NCI-H1048 (cell line): ENCODE measurements at regions not wholly inside any gene's neighbourhood (a gene's known extent, or its start where the extent isn't known, plus 50 kb on each side); places are given as distances from the start of the nearest gene placed in this dataset.

ENCODE experiments used
- DNase-seq: peaks from one replicate; lab custom pipeline; 2025; lab: John Stamatoyannopoulos, UW

DNA sequence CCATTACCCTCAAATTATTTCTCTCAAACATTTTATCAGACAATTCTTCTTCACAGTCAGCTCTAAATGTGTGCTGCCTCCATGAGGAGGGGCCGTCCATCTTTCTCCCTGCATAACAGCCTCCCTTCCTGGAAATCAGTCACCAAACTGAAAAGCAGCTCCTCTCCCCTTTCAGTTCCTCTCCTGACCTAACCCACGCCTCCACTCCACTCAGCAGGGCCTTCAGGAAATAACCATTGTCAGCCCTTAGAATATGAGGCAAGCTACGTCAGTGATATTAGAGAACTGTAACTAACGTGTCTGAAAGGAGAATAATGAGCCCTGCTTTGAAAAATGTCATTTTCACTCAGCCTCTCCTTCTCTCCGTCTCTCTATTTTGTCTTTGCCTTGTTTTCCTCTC is 116.2 kb downstream of the OLFM4 start:
- DNase-seq, result no peak

GRCh38 chr13:53150568-53150967 is 122.0 kb downstream of the OLFM4 start:
- no peak for DNase-seq

DNA sequence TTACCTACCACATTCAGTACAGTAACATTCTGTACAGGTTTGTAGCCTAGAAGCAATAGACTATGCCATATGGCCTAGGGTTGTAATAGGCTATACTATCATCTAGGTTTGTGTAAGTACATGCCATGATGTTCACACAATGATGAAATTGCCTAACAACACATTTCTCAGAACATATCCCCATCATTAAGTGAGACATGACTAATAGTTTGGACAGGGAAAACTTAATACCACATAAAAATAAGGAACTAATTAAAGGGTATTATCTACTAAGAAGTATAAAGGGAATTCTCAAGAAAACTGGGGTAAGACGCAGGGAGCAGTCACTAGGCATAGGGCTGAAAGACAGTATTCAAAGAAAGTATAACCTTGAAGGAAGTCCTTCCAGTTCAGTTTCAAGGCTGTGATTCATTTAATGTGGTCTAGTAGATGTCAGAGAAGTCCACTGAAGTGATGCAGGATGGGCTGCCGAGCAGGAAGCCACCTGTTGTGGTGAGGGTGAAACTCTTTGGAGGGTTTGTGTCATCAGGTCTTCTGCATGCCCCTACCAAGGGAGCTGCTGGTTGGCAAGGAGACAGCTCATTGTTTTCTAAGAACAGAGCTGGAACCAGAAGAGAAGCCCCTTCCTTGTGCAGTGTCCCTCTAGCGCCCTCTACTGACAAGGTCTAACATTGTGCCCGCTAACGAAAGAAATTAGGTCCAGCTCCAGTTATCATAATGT is 122.9 kb downstream of the OLFM4 start:
- no peak for DNase-seq

DNA sequence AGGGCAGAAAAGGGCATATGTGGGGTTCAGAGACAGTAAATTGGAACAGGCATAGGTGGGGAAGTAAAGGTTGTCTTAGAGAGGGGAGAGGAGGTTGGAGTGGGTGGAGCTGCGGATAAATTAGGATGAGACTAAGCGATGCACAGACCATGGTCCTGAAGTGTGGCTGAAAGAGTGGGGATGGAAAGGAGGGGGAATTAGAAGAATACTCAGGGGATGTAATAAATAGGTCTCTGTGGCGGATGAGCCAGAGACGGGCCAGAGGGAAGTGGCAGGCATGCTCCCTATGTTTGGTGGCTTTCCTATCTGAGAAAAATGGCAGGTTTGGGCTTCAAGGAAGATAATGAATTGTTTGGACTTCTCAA is 123.4 kb downstream of the OLFM4 start:
- no peak for DNase-seq

DNA sequence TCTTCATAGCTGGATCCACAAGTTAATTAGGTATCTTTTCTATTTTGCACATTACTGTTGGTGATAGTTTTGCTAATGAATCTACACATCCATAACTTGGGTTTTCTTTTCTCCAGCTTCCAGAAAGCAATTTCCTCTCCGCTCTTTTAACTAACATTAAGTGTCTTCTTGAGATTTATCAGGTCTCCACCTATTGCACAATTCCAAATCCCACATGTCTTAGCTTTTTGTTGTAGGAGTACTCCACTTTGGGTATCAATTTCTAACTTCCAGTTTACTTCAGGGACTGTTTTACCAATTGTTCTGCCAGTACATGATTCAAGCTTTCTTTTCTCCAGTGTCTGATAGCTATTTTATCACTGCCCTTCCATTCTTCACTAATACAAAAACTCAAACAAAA is 129.6 kb downstream of the OLFM4 start:
- DNase-seq, result no peak

GRCh38 chr13:53159431-53159830 is 130.8 kb downstream of the OLFM4 start:
- DNase-seq, result no peak

DNA sequence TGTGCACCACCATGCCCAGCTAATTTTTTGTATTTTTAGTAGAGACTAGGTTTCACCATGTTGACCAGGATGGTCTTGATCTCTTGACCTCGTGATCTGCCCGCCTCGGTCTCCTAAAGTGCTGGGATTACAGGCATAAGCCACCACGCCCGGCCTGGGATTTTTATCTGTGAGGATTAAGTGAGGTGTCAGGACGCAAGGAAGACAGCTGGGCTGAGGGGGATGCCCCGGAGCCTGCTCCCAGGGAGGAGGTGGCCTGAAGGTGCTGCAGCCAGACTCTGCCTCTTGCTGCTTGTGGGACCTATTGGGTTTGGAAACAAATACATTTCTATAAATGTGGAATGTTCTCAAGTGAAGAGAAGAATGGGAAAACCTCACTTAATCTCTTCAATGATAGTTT is 131.6 kb downstream of the OLFM4 start:
- DNase-seq, result no peak

DNA sequence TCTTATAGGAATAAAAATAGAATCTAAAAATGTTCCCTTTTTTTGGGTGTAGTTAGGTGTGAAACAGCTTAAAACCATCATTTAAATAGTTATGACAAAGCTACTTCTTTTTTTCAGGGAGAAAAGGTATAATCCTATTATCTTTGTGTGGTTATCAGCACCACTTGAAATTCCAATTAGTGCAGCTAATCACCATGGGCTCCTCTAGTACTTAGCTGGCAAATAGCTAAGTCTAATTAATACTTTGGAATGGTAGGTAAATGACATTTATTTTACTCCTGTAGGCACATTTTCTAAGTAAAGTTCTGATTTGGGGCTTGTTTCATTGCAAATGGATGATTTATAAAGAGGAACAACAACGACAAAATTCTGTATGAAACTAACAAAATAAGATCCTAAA is 132.6 kb downstream of the OLFM4 start:
- no peak for DNase-seq

DNA sequence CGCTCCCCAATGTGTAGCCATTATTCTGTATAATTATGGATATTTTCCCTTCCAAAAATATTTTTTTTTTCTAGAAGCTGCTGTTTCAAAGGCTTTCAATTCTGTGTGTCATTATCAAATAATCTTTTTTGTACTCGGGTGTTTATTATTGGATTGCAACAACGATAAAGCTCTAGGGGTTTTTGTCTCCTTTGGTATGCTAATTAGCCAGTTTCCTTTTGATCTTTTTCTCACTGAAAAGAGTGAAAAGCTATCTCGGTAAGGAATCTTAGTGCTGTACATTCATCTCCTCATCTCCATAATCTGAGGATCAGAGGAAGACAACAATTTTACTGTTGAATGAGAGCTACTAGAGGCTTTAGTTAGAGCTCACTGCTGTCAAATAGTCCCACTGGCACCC is 136.6 kb downstream of the OLFM4 start:
- DNase-seq, result no peak

- no peak for DNase-seq
These were observed 138.9 kb downstream of the OLFM4 start for GRCh38 chr13:53167561-53167960.

- DNase-seq, result no peak
These were observed 142.3 kb downstream of the OLFM4 start for GRCh38 chr13:53170910-53171309.

GRCh38 chr13:53174545-53174944 is 145.9 kb downstream of the OLFM4 start:
- DNase-seq, result no peak

GRCh38 chr13:53180684-53181083 is 152.1 kb downstream of the OLFM4 start:
- no peak for DNase-seq

GRCh38 chr13:53182724-53183123 is 154.1 kb downstream of the OLFM4 start:
- DNase-seq, result no peak

DNA sequence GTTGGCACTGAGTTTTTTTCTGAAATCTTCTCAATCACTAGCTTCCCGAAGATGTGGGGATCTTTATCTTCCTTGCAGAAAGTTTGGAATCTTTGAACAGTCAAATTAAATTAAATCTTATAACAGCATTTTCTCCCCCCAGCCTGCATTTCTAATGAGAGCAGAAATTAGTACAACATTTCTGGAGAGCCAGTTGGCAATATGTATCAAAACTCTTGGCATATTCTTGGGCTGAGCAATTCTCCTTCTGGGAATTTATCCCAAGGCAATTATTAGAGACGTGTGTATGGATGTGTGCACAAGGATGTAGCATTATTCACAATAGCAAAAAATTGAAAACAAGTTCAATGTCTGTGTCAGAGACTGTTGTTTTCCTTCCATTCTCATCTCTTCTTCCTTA is 159.5 kb downstream of the OLFM4 start:
- no peak for DNase-seq

- no peak for DNase-seq
These were observed 160.5 kb downstream of the OLFM4 start for GRCh38 chr13:53189162-53189561.

GRCh38 chr13:53191091-53191490 is 162.5 kb downstream of the OLFM4 start:
- DNase-seq, result no peak

GRCh38 chr13:53197424-53197823 is 168.8 kb downstream of the OLFM4 start:
- no peak for DNase-seq

DNA sequence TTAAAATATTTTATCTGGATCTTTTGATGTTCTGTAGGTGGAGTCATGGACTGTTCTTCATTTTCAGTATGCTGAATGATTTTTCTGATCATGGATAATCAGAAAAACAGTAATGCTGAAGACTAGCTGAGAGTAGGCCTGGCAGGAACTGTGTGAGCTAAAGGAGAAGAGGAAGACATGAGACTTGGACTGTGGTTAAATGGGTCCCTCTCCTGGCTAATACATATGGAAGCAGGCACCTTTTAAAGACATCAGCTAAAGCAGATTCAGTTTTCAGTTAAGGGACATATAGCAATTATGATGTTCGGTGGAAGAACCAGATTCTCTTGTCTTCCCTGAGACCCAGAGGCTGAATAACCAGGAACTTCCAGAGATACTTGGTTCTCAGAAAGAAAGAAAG is 169.4 kb downstream of the OLFM4 start:
- no peak for DNase-seq

DNA sequence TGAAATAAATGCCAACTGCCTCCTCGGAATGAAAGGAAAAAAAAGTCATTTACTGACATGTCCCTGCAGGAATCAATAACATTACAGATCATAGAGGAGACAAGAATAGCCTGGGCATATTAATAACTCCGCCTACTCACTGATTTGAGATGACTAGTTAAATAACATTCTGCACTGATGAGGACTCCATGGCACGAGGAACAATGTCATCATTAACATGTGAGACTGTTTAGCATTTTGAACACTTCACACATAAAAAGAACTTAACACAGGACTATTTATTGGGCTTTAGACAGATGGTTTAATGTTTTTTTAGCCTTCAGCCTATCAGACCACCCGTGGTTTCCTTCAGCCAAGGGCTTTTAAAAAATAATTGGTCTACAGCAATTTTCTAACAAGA is 170.1 kb downstream of the OLFM4 start:
- DNase-seq, result no peak

DNA sequence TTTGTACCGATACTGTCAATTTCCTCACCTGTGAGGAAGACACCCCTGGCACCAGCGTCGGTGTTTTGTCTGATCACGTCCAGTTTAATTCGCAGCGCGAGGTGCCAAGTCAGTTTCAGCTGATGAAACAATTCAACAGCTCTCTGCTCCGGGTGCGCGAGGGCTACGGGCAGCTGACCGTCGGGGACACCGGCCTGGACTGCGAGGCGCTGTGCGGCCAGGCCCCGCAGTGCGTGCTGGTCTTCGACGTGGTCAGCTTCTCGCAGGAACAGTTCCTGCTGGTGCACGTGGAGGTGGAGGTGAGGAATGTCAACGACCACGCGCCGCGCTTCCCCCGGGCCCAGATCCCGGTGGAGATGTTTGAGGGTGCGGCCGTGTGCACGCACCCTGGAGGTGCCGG is 171.5 kb downstream of the OLFM4 start:
- no peak for DNase-seq

DNA sequence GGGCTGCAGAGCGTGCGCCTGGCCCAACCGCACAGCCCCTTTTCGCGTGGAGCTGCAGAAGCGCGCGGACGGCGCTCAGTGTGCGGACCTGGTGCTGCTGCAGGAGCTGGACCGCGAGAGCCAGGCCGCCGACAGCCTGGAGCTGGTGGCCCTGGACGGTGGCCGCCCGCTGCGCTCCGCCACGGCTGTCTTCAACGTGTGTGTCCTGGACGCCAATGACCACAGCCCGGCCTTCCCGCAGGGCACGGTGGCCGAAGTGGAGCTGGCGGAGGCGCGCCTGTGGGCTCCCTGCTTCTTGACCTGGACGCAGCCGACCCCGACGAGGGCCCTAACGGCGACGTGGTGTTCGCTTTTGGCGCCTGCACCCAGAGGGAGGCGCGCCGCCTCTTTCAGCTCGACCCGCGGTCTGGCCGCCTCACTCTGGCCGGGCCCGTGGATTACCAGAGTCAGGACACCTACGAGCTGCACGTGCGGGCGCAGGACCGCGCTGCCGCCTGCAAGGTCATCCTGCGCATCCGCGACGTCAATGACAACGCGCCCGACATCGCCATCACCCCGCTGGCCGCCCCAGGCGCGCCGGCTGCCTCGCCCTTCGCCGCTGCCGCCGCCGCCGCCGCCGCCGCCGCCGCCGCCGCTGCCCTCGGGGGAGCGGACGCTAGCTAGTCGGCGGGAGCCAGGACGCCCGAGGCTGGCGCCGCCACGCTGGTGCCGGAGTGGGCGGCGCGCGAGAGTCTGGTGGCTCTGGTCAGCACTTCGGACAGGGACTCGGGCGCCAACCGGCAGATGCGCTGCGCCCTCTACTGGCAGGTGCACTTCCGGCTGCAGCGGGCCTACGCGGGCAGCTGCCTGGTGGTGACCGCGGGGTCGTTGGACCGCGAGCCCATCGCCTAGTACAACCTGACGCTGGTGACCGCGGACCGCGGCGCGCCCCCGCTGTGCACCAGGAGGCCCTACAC is 172.2 kb downstream of the OLFM4 start:
- DNase-seq, result no peak

DNA sequence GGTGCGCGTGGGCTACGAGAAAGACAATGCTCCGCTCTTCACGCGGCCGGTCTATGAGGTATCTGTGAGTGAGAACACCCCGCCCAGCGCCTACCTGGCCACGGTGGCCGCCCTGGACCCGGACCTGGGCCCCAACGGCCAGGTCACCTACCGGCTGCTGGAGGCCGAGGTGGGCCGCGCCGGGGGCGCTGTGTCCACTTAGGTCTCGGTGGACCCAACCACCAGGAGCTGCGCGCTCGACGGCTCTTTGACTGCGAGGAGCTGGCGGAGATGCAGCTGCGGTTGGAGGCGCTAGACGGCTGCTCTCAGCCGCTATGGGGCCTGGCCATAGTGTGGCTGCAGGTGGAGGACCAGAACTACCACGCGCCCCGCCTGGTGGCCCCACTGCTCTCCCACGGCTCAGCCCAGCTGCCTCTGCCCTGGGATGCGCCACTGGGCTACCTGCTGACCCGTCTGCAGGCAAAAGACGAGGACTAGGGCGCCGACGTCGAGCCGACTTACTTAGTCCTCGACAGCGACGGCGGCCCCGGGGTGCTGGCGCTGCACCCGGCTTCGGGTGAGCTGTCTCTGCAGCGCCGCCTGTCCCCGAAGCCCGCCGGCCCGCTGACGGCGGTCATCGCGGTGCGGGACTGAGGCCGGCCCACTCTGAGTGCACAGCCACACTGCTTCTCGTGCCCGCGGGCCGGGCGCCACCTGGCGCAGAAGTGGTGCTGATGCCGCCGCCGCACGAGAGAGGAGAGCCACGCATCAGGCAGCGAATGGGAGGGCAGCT is 173.0 kb downstream of the OLFM4 start:
- DNase-seq, result no peak
